OCI-LY1 (cell line): ENCODE measurements at regions not wholly inside any gene's neighbourhood (a gene's known extent, or its start where the extent isn't known, plus 50 kb on each side); places are given as distances from the start of the nearest gene placed in this dataset.

ENCODE experiments used
- EZH2 ChIP-seq: fragments of 200-600 bp; sonication (generic), shearing (Covaris generic); IDR thresholded peaks from 2 replicates; pipeline ENCODE4 v1.8.0; 2017; ENCODE audit warnings: borderline replicate concordance, mixed run types, mild to moderate bottlenecking, antibody characterized with exemption, low read length, moderate library complexity, mixed read lengths
- TF ChIP-seq, protein P1 (sequence below): fragments of 200-600 bp; sonication (generic), shearing (Covaris generic); IDR thresholded peaks from 2 replicates; pipeline ENCODE4 v1.5.1; 2017; ENCODE audit warnings: mild to moderate bottlenecking, antibody characterized with exemption, low read length, moderate library complexity, mixed read lengths

DNA sequence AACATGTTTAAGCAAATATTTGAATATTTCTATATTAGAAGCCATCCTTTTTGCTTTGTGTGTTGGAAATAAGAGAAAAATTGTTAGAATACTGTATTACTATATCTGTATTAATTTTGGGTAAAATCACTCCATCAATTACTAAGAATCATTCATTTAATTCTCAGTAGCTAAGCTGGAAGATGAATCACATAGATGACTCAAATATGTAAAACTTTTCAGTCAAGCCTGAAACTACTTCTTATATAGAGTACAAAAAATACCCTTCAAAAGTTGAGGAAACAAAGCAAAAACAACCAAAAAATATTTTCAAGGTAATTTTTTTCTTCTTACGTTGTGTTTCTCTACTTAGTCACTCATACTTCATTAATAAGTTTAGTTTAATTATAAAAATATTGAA lies 205.7 kb upstream of the ROBO1 start:
- no peak for TF ChIP-seq EZH2
- TF ChIP-seq, protein P1, sequence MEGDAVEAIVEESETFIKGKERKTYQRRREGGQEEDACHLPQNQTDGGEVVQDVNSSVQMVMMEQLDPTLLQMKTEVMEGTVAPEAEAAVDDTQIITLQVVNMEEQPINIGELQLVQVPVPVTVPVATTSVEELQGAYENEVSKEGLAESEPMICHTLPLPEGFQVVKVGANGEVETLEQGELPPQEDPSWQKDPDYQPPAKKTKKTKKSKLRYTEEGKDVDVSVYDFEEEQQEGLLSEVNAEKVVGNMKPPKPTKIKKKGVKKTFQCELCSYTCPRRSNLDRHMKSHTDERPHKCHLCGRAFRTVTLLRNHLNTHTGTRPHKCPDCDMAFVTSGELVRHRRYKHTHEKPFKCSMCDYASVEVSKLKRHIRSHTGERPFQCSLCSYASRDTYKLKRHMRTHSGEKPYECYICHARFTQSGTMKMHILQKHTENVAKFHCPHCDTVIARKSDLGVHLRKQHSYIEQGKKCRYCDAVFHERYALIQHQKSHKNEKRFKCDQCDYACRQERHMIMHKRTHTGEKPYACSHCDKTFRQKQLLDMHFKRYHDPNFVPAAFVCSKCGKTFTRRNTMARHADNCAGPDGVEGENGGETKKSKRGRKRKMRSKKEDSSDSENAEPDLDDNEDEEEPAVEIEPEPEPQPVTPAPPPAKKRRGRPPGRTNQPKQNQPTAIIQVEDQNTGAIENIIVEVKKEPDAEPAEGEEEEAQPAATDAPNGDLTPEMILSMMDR = no peak
